ENCODE measurements at regions not wholly inside any gene's neighbourhood (a gene's known extent, or its start where the extent isn't known, plus 50 kb on each side); places are given as distances from the start of the nearest gene placed in this dataset.

DNA sequence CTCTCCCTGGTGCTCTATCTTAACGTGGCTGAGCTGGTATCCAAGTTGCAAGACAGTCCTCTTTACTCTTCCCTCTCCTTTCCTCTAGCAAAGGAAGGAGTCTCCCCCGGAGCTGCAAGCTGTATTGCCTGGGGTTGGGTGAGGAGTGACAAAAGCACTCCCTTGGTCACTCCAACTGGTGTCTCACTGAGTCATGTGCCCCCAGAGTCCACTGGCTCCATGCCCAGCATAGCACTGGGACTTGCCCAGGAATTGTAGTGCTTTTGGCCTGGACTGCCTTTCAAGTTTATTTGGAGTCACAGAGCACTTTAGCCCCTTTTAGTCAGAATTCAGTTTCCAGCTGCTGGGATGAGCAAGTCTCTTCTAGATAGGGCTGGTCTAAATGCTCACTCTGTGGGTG is 82.6 kb upstream of the FST start:
- no peak for TF ChIP-seq POLR2A (IDR thresholded peaks at IDR 0.05)
- TF ChIP-seq, protein P1, sequence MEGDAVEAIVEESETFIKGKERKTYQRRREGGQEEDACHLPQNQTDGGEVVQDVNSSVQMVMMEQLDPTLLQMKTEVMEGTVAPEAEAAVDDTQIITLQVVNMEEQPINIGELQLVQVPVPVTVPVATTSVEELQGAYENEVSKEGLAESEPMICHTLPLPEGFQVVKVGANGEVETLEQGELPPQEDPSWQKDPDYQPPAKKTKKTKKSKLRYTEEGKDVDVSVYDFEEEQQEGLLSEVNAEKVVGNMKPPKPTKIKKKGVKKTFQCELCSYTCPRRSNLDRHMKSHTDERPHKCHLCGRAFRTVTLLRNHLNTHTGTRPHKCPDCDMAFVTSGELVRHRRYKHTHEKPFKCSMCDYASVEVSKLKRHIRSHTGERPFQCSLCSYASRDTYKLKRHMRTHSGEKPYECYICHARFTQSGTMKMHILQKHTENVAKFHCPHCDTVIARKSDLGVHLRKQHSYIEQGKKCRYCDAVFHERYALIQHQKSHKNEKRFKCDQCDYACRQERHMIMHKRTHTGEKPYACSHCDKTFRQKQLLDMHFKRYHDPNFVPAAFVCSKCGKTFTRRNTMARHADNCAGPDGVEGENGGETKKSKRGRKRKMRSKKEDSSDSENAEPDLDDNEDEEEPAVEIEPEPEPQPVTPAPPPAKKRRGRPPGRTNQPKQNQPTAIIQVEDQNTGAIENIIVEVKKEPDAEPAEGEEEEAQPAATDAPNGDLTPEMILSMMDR (IDR thresholded peaks at IDR 0.05): no peak

All from Peyer's patch (tissue), 4 donors.